HepG2 (cell line): ENCODE measurements at regions not wholly inside any gene's neighbourhood (a gene's known extent, or its start where the extent isn't known, plus 50 kb on each side); places are given as distances from the start of the nearest gene placed in this dataset.

Experiments used
- ATAC-seq: fragments of 200-7000 bp; cut with Tn5 transposase; 3 replicates; pipeline ENCODE4 v1.9.1; 2020; ENCODE audit warnings: mild to moderate bottlenecking, moderate library complexity
- BruUV-seq: library from RNA; stranded (reverse); fragments of 400-500 nt; replicated peaks from 2 replicates; lab custom pipeline; 2021; lab: Mats Ljungman, UMichigan
- CTCF ChIA-PET: fragments of 300-600 bp; formaldehyde crosslinking; extraction: SDS; loops from one replicate; lab custom pipeline; 2021; ENCODE audit warnings: low total read pairs, inconsistent platforms, low intra/inter-chr PET ratio; lab: Yijun Ruan, JAX
- POLR2A ChIA-PET: fragments of 350-600 bp; sonication (Branson Sonifier 250); formaldehyde crosslinking; loops from one replicate; lab custom pipeline; 2020; ENCODE audit warnings: antibody characterized with exemption, inconsistent platforms; lab: Yijun Ruan, JAX
- DNase-seq: peaks from one replicate; pipeline ENCODE4 v3.0.0-alpha.2; 2015; ENCODE audit warnings: low spot score
- FAIRE-seq: peaks from 3 replicates; lab custom pipeline; 2011; peaks lifted over from hg19 to GRCh38; lab: Jason Lieb, UNC
- H2AFZ ChIP-seq: one replicate; pipeline ENCODE4 v1.6.1; 2011; ENCODE audit warnings: low read length, inconsistent platforms
- H3K27ac ChIP-seq: fragments of 300-600 bp; 3 replicates; pipeline ENCODE4 v1.8.0; 2011; ENCODE audit warnings: mixed run types, mild to moderate bottlenecking, mixed read lengths, low read length, inconsistent platforms; ENCODE audit not compliant: insufficient read depth; ENCODE audit errors: extremely low read length
- H3K27me3 ChIP-seq, 2 experiments: fragments of 200-600 bp in 1 of 2; 2 replicates in 1 of 2; 3 replicates in 1 of 2; pipeline versions ENCODE4 v1.6.0 to v1.8.0; 2011; ENCODE audit warnings: low read length in 2 of 2, mild to moderate bottlenecking in 2 of 2, moderate library complexity in 2 of 2, inconsistent platforms in 1 of 2; ENCODE audit not compliant: insufficient read depth in 2 of 2, control insufficient read depth in 1 of 2
- H3K36me3 ChIP-seq, 2 experiments: fragments of 200-600 bp in 1 of 2; replicated peaks in 1 of 2; 2 replicates in 1 of 2; 3 replicates in 1 of 2; pipeline versions ENCODE4 v1.5.1 to v1.8.0; 2011; ENCODE audit warnings: low read length in 2 of 2, inconsistent platforms in 1 of 2; ENCODE audit not compliant: insufficient read depth in 2 of 2, control insufficient read depth in 1 of 2
- H3K4me1 ChIP-seq: 2 replicates; pipeline ENCODE4 v1.5.1; 2012; ENCODE audit warnings: low read length, inconsistent platforms; ENCODE audit not compliant: insufficient read depth
- H3K4me2 ChIP-seq: 2 replicates; pipeline ENCODE4 v1.6.0; 2011; ENCODE audit warnings: low read depth, low read length, inconsistent platforms
- H3K4me3 ChIP-seq, 3 experiments: fragments of 200-600 bp in 1 of 3; sonication (generic), shearing (Covaris generic) in 1 of 3; replicated peaks in 1 of 3; 2 replicates each; pipeline ENCODE4 v1.5.1; 2011 to 2016; ENCODE audit warnings: low read length in 3 of 3, inconsistent platforms in 2 of 3, low read depth in 2 of 3, mild to moderate bottlenecking in 2 of 3, control low read depth in 1 of 3, mixed read lengths in 1 of 3; ENCODE audit not compliant: insufficient read depth in 1 of 3
- H3K79me2 ChIP-seq: one replicate; pipeline ENCODE4 v1.6.1; 2011; ENCODE audit warnings: low read length, inconsistent platforms; ENCODE audit not compliant: insufficient read depth
- H3K9ac ChIP-seq: 2 replicates; pipeline ENCODE4 v1.6.0; 2011; ENCODE audit warnings: mild to moderate bottlenecking, low read depth, low read length, inconsistent platforms; ENCODE audit not compliant: insufficient read depth
- H3K9me3 ChIP-seq: 2 replicates; pipeline ENCODE4 v1.5.1; 2012; ENCODE audit warnings: mild to moderate bottlenecking, low read length
- H4K20me1 ChIP-seq: 2 replicates; pipeline ENCODE4 v1.6.0; 2011; ENCODE audit warnings: inconsistent platforms, mild to moderate bottlenecking, low read length, moderate library complexity; ENCODE audit not compliant: insufficient read depth
- ARNTL ChIP-seq: sonication (generic); formaldehyde crosslinking; IDR thresholded peaks from 2 replicates; pipeline ENCODE4 v1.4.0; 2020; ENCODE audit warnings: mild to moderate bottlenecking, missing genetic modification reagents
- EED ChIP-seq: sonication (generic); formaldehyde crosslinking; IDR thresholded peaks from 2 replicates; pipeline ENCODE4 v1.5.0; 2020; ENCODE audit warnings: mild to moderate bottlenecking, missing genetic modification reagents
- HINFP ChIP-seq: sonication (generic); formaldehyde crosslinking; IDR thresholded peaks from 2 replicates; pipeline ENCODE4 v1.4.0; 2020; ENCODE audit warnings: low read depth, mild to moderate bottlenecking, missing genetic modification reagents
- KLF6 ChIP-seq: IDR thresholded peaks from 2 replicates; pipeline ENCODE4 v1.8.0; 2016; ENCODE audit warnings: missing biosample characterization, missing genetic modification reagents
- MTA3 ChIP-seq: sonication (generic); formaldehyde crosslinking; IDR thresholded peaks from 2 replicates; pipeline ENCODE4 v1.4.0; 2020; ENCODE audit warnings: missing genetic modification reagents
- MXI1 ChIP-seq: IDR thresholded peaks from 3 replicates; pipeline ENCODE4 v1.6.1; 2012; ENCODE audit warnings: low read depth, low read length, inconsistent platforms, borderline replicate concordance
- NFKB2 ChIP-seq: sonication (generic); formaldehyde crosslinking; IDR thresholded peaks from 2 replicates; pipeline ENCODE4 v1.4.0; 2020; ENCODE audit warnings: missing genetic modification reagents, borderline replicate concordance
- NR2C2 ChIP-seq: sonication (generic); formaldehyde crosslinking; IDR thresholded peaks from 2 replicates; pipeline ENCODE4 v1.4.0; 2020; ENCODE audit warnings: missing genetic modification reagents, mild to moderate bottlenecking, moderate library complexity, borderline replicate concordance
- PRDM4 ChIP-seq: sonication (generic); formaldehyde crosslinking; IDR thresholded peaks from 2 replicates; pipeline ENCODE4 v1.9.0; 2021; ENCODE audit warnings: missing genetic modification reagents, borderline replicate concordance
- SOX6 ChIP-seq, 2 experiments: fragments of 450-650 bp in 1 of 2; sonication (generic) in 1 of 2; formaldehyde crosslinking in 1 of 2; IDR thresholded peaks; 2 replicates each; pipeline versions ENCODE4 v1.4.0 to v1.6.1; 2017 to 2020; ENCODE audit warnings: antibody characterized with exemption in 1 of 2, mild to moderate bottlenecking in 1 of 2, missing genetic modification reagents in 1 of 2
- ZBTB43 ChIP-seq: sonication (generic); formaldehyde crosslinking; conservative IDR thresholded peaks from 2 replicates; pipeline ENCODE4 v1.4.0; 2020; ENCODE audit warnings: missing genetic modification reagents
- ZNF350 ChIP-seq: sonication (generic); formaldehyde crosslinking; IDR thresholded peaks from 2 replicates; pipeline ENCODE4 v1.4.0; 2020; ENCODE audit warnings: mild to moderate bottlenecking, low read depth, missing genetic modification reagents, borderline replicate concordance
- ZNF558 ChIP-seq: sonication (generic); formaldehyde crosslinking; IDR thresholded peaks from 2 replicates; pipeline ENCODE4 v1.9.0; 2022; ENCODE audit warnings: mild to moderate bottlenecking, missing genetic modification reagents, borderline replicate concordance
- ZNF776 ChIP-seq: sonication (generic); formaldehyde crosslinking; IDR thresholded peaks from 2 replicates; pipeline ENCODE4 v1.4.0; 2020; ENCODE audit warnings: mild to moderate bottlenecking, missing genetic modification reagents
- WGBS: methylation state at CpG from one replicate; pipeline ENCODE4 v1.1.6; 2017; ENCODE audit warnings: low lambda C conversion rate; 5-methylcytosine and 5-hydroxymethylcytosine counted together
- in situ Hi-C: cut with HindIII; loops from 2 replicates; pipeline ENCODE4 v1.10.0; 2017; ENCODE audit warnings: low pct_unique_long_range_greater_than_20kb; ENCODE audit not compliant: extremely low pct_ligation_motif_present
- intact Hi-C: fragments of 100-400 bp; cut with micrococcal nuclease; formaldehyde crosslinking; loops from one replicate; pipeline ENCODE4 v1.10.0; 2022; ENCODE audit not compliant: unreplicated experiment

GRCh38 chr9:126235336-126236243 is 91.0 kb upstream of the MVB12B start (continued):
- TF ChIP-seq HINFP (CRISPR knock-in tag) = no peak

GRCh38 chr9:126236273-126236672 is 90.4 kb upstream of the MVB12B start:
- DNase-seq (no peak), ATAC-seq (no peak), FAIRE-seq (no peak)
- Histone ChIP-seq H3K9me3 (no peaks in the 10 kb centered on the region), H2AFZ (no peak overlapping the region), H3K9ac (no peak overlapping the region), H3K27ac (no peak overlapping the region), H3K4me2 (no peak overlapping the region), H3K4me3 (no peak overlapping the region), H4K20me1 (no peaks in the 10 kb centered on the region), H3K36me3 (no peaks in the 10 kb centered on the region), H3K4me1 (no peaks in the 10 kb centered on the region), H3K79me2 (no peaks in the 10 kb centered on the region), H3K27me3 (peaks cover 6 to 45% of the 10 kb centered on the region in 2 experiments)
- BruUV-seq = no TSS peak
- CTCF ChIA-PET = no interaction called here
- 44% methylated on average over 7 of the region's 7 CpGs for WGBS
- in situ Hi-C loops = no loop called here
- intact Hi-C loops = no loop called here
- TF ChIP-seq ARNTL (no peak), ZBTB43 (CRISPR knock-in tag) (no peak), KLF6 (CRISPR knock-in tag) (no peak), EED (CRISPR knock-in tag) (no peak), PRDM4 (CRISPR knock-in tag) (no peak), NFKB2 (CRISPR knock-in tag) (no peak), ZNF350 (CRISPR knock-in tag) (no peak), ZNF558 (CRISPR knock-in tag) (no peak), ZNF776 (CRISPR knock-in tag) (no peak), SOX6 (IDR thresholded peaks at IDR 0.05) (no peak), SOX6 (CRISPR knock-in tag; IDR thresholded peaks at IDR 0.05) (no peak), MXI1 (no peak), NR2C2 (CRISPR knock-in tag) (no peak), MTA3 (no peak)
- POLR2A ChIA-PET = no interaction called here
